ENCODE measurements at regions not wholly inside any gene's neighbourhood (a gene's known extent, or its start where the extent isn't known, plus 50 kb on each side); places are given as distances from the start of the nearest gene placed in this dataset.

GRCh38 chr5:86008293-86008692 is 609.4 kb upstream of the COX7C start:
- Histone ChIP-seq H3K9ac (ENCODE audit: insufficient read depth in 1 of 2, low read depth in 2 of 2, low read length in 2 of 2) (no peak overlapping the region), H3K4me3 (no peak overlapping the region), H3K27ac (ENCODE audit: extremely low read depth, low read depth, low read length) (no peak overlapping the region), H3K27me3 (ENCODE audit: control insufficient read depth in 2 of 2, insufficient read depth in 2 of 2, low read length in 2 of 2) (no peaks in the 10 kb centered on the region), H3K4me2 (ENCODE audit: insufficient read depth, low read length) (no peak overlapping the region), H2AFZ (ENCODE audit: low read depth, low read length) (no peak overlapping the region), H4K20me1 (replicated peaks; ENCODE audit: control insufficient read depth, insufficient read depth, low read length) (no peaks in the 10 kb centered on the region), H3K79me2 (ENCODE audit: control insufficient read depth, insufficient read depth, low read length) (no peaks in the 10 kb centered on the region), H3K4me1 (replicated peaks in 1 of 2; ENCODE audit: control insufficient read depth in 2 of 2, insufficient read depth in 2 of 2, low read length in 2 of 2) (no peaks in the 10 kb centered on the region), H3K9me1 (ENCODE audit: control insufficient read depth, insufficient read depth, low read length) (no peaks in the 10 kb centered on the region), H3K36me3 (ENCODE audit: control insufficient read depth, insufficient read depth, low read length) (no peaks in the 10 kb centered on the region), H3K9me3 (replicated peaks; ENCODE audit: control insufficient read depth, insufficient read depth, low read depth, low read length) (no peaks in the 10 kb centered on the region; the same call in 1 of the 2 replicates)
- DNase-seq (ENCODE audit: extremely low read depth in 1 of 4, low spot score in 3 of 4) (no peak), ATAC-seq (no peak), FAIRE-seq (no peak)
- intact Hi-C loops (cut with micrococcal nuclease) (no loop called here), in situ Hi-C loops (cut with MboI) (no loop called here)
- POLR2A ChIA-PET: no interaction called here
- 0% methylated on average over 2 of the region's 2 CpGs for WGBS (ENCODE audit: insufficient coverage, low coverage, missing lambda C conversion rate)
- no TSS peak for BruUV-seq (replicated peaks)
- CTCF ChIA-PET (ENCODE audit: low intra/inter-chr PET ratio): no interaction called here
- TF ChIP-seq, protein P1, sequence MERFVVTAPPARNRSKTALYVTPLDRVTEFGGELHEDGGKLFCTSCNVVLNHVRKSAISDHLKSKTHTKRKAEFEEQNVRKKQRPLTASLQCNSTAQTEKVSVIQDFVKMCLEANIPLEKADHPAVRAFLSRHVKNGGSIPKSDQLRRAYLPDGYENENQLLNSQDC (CRISPR knock-in tag; IDR thresholded peaks at IDR 0.05): no peak
- TF ChIP-seq HEY1 (CRISPR knock-in tag; IDR thresholded peaks at IDR 0.05; ENCODE audit: borderline replicate concordance): no peak
- TF ChIP-seq THAP12 (CRISPR knock-in tag; IDR thresholded peaks at IDR 0.05): no peak
- TF ChIP-seq TEAD4 (IDR thresholded peaks at IDR 0.05; ENCODE audit: low read length): peak; percentile 34; the same call in 1 of the 2 replicates
- TF ChIP-seq TEAD4 (CRISPR knock-in tag; IDR thresholded peaks at IDR 0.05; ENCODE audit: borderline replicate concordance): no peak
- no peak for TF ChIP-seq ZNF592 (IDR thresholded peaks at IDR 0.05)
- TF ChIP-seq, protein P2, sequence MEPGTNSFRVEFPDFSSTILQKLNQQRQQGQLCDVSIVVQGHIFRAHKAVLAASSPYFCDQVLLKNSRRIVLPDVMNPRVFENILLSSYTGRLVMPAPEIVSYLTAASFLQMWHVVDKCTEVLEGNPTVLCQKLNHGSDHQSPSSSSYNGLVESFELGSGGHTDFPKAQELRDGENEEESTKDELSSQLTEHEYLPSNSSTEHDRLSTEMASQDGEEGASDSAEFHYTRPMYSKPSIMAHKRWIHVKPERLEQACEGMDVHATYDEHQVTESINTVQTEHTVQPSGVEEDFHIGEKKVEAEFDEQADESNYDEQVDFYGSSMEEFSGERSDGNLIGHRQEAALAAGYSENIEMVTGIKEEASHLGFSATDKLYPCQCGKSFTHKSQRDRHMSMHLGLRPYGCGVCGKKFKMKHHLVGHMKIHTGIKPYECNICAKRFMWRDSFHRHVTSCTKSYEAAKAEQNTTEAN (CRISPR knock-in tag; IDR thresholded peaks at IDR 0.05): no peak
- TF ChIP-seq ZNF23 (CRISPR knock-in tag; IDR thresholded peaks at IDR 0.05): no peak
- TF ChIP-seq, protein P3, sequence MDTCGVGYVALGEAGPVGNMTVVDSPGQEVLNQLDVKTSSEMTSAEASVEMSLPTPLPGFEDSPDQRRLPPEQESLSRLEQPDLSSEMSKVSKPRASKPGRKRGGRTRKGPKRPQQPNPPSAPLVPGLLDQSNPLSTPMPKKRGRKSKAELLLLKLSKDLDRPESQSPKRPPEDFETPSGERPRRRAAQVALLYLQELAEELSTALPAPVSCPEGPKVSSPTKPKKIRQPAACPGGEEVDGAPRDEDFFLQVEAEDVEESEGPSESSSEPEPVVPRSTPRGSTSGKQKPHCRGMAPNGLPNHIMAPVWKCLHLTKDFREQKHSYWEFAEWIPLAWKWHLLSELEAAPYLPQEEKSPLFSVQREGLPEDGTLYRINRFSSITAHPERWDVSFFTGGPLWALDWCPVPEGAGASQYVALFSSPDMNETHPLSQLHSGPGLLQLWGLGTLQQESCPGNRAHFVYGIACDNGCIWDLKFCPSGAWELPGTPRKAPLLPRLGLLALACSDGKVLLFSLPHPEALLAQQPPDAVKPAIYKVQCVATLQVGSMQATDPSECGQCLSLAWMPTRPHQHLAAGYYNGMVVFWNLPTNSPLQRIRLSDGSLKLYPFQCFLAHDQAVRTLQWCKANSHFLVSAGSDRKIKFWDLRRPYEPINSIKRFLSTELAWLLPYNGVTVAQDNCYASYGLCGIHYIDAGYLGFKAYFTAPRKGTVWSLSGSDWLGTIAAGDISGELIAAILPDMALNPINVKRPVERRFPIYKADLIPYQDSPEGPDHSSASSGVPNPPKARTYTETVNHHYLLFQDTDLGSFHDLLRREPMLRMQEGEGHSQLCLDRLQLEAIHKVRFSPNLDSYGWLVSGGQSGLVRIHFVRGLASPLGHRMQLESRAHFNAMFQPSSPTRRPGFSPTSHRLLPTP (IDR thresholded peaks at IDR 0.05; ENCODE audit: borderline replicate concordance, extremely low read depth, insufficient read length): no peak
- peak; percentile 37; the same call in 1 of the 2 replicates for TF ChIP-seq ARID1B (IDR thresholded peaks at IDR 0.05)
- TF ChIP-seq MTA3 (IDR thresholded peaks at IDR 0.05; ENCODE audit: borderline replicate concordance): no peak
- TF ChIP-seq TAL1 (IDR thresholded peaks at IDR 0.05): peak; percentile 59
- peak; percentile 58 for TF ChIP-seq CBFA2T3 (IDR thresholded peaks at IDR 0.05)
